ENCODE measurements at regions not wholly inside any gene's neighbourhood (a gene's known extent, or its start where the extent isn't known, plus 50 kb on each side); places are given as distances from the start of the nearest gene placed in this dataset.

DNA sequence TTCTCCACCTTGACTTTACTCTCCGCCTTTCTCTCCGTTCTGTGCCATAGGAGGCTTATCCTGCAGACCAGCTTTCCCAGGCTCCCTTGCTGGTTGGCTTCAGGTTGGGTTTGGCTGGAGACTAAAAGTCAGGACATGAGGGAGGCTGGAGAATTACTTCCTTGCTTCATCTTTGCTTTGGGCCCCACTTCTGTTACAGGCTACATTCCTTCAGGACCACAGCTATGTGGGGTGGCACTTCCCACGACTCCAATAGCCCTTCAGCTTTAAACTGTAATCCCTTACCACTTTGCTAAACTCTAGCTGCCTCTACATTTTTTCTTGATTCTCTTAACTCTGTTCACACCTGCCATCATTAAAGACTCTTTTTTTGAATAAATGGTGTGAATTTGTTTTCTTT lies 186.7 kb upstream of the NR4A3 start:
- Histone ChIP-seq H3K9me3 (no peaks in the 10 kb centered on the region), H3K27ac (no peak overlapping the region), H3K4me3 (no peak overlapping the region), H3K4me1 (no peaks in the 10 kb centered on the region), H3K27me3 (no peaks in the 10 kb centered on the region), H3K36me3 (no peaks in the 10 kb centered on the region)
- DNase-seq = no peak
- no peak for ATAC-seq
- intact Hi-C loops (cut with DNase I) = no loop called here
- TF ChIP-seq, protein P1, sequence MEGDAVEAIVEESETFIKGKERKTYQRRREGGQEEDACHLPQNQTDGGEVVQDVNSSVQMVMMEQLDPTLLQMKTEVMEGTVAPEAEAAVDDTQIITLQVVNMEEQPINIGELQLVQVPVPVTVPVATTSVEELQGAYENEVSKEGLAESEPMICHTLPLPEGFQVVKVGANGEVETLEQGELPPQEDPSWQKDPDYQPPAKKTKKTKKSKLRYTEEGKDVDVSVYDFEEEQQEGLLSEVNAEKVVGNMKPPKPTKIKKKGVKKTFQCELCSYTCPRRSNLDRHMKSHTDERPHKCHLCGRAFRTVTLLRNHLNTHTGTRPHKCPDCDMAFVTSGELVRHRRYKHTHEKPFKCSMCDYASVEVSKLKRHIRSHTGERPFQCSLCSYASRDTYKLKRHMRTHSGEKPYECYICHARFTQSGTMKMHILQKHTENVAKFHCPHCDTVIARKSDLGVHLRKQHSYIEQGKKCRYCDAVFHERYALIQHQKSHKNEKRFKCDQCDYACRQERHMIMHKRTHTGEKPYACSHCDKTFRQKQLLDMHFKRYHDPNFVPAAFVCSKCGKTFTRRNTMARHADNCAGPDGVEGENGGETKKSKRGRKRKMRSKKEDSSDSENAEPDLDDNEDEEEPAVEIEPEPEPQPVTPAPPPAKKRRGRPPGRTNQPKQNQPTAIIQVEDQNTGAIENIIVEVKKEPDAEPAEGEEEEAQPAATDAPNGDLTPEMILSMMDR (IDR thresholded peaks at IDR 0.05) = no peak

DNA sequence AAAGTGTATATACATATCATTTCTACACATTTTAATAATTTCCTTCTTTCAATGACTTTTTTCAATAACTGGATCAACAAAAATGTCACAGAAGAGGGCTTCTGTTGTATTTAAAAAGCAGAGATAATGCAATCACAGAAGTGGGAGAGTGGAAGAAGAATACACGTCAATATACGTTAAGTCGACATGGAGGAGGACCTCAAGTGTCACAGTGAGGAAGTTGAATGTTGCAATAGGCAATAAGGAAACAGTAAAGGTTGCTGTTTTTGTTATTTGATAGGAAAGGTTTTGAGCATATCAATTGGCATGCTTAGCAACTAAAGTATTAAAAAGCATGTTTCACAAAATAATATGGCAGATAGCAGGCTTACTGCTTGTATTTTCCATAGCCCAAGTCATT lies 184.0 kb upstream of the NR4A3 start:
- TF ChIP-seq, protein P1 (IDR thresholded peaks at IDR 0.05) = no peak
- intact Hi-C loops (cut with DNase I) = no loop called here

DNA sequence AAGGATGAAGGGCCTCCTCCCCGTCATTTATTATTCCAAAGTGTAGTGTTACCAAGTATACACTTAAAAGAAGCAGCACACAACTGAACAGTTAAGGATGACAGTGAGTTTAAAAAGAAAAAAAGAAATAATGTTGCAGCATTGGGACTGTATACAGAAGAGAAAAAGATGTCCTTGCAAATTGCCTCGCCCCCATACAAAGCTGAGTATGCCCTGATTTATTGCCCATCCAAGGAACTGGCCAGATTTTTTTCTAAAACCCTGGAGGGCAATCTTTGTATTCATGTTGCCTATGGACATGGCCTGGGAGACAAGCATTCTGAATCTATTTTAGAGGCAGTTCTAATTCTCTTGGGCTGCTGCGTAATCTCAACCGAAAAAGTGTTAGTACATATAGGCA lies 182.7 kb upstream of the NR4A3 start:
- H3K27ac ChIP-seq = no peak overlapping the region
- H3K4me3 ChIP-seq = no peak overlapping the region
- no peaks in the 10 kb centered on the region for H3K4me1 ChIP-seq
- intact Hi-C loops (cut with DNase I) = no loop called here
- ATAC-seq = no peak
- H3K9me3 ChIP-seq = peaks cover 0 to 3% of the 10 kb centered on the region in 2 donors
- no peaks in the 10 kb centered on the region for H3K27me3 ChIP-seq
- no peak for DNase-seq
- no peaks in the 10 kb centered on the region for H3K36me3 ChIP-seq
- TF ChIP-seq, protein P1 (IDR thresholded peaks at IDR 0.05) = no peak

More for the DNA sequence above, 184.0 kb upstream of the NR4A3 start:
- ATAC-seq (no peak), DNase-seq (no peak)
- peaks cover 0 to 3% of the 10 kb centered on the region in 2 donors for H3K9me3 ChIP-seq
- H3K27ac ChIP-seq = no peak overlapping the region
- no peaks in the 10 kb centered on the region for H3K36me3 ChIP-seq
- H3K4me3 ChIP-seq = no peak overlapping the region
- H3K4me1 ChIP-seq = no peaks in the 10 kb centered on the region
- H3K27me3 ChIP-seq = no peaks in the 10 kb centered on the region

DNA sequence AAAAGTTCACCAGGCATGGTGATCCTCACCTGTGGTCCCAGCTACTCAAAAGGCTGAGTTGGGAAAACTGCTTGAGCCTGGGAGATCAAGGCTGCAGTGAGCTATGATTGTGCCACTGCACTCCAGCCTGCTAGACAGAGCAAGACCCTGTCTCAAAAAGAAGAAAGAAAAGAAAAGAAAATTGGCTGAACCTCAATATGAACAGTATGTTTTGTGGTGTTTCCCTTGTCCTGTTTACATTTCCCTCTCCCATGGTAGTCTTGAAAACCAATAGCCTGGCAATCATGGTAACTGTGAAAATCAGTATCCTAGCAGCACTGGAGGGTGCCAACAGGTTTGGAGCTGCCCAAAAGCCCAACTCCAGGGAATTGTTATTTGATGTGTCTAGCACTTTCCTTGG lies 174.1 kb upstream of the NR4A3 start:
- no peak for ATAC-seq
- intact Hi-C loops (cut with DNase I) = no loop called here
- TF ChIP-seq, protein P1 (IDR thresholded peaks at IDR 0.05) = no peak
- Histone ChIP-seq H3K27me3 (no peaks in the 10 kb centered on the region), H3K36me3 (no peaks in the 10 kb centered on the region), H3K27ac (no peak overlapping the region), H3K4me3 (no peak overlapping the region), H3K9me3 (peaks cover 0 to 3% of the 10 kb centered on the region in 2 donors), H3K4me1 (no peaks in the 10 kb centered on the region)
- no peak for DNase-seq

DNA sequence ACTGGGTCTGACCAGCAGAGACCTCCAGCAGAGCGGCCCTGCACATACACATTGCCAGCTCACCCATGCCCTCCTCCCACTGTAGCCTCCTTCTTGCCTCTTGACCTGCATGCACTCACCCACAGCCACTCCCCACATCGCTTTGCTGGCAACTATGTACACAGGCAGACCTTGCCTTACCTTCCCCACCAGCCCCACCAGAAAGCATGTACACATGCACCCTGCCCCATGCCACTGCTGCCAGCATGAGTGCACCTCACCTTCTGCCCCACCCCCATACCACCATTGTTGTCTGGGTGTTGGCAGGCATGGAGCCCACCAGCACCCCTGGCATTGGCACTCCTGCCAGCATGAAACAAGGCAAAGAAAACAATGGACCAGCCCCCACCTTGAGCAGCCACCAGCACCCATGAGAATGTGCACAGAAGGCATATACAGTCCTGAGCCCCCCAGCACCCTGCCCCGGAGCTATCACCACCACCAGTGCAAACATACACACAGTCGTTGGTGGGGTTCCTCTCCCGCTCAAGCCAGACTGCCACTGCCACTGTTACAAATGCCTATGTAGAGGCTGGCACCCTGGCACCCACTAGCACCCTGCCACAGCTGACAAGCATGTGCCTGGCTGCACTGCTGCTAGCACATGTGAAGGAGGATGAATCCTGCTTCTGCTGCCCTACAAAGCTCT lies 171.4 kb upstream of the NR4A3 start:
- no peak for ATAC-seq
- no peaks in the 10 kb centered on the region for H3K27me3 ChIP-seq
- peak in 1 of 4 donors; percentile 39 for DNase-seq
- TF ChIP-seq, protein P1 (IDR thresholded peaks at IDR 0.05) = no peak
- intact Hi-C loops (cut with DNase I) = no loop called here
- no peak overlapping the region for H3K27ac ChIP-seq
- H3K36me3 ChIP-seq = no peaks in the 10 kb centered on the region
- H3K4me3 ChIP-seq = no peak overlapping the region
- no peaks in the 10 kb centered on the region for H3K4me1 ChIP-seq
- H3K9me3 ChIP-seq = peaks cover 0 to 5% of the 10 kb centered on the region in 2 donors

All from left lung (tissue), 4 donors.